Nephron (organoid): ENCODE measurements at regions not wholly inside any gene's neighbourhood (a gene's known extent, or its start where the extent isn't known, plus 50 kb on each side); places are given as distances from the start of the nearest gene placed in this dataset.
A peak's percentile ranks its signal among the peaks of the same experiment; 100 is the strongest.

Experiments
- H3K27ac Mint-ChIP-seq, 3 experiments: 2 replicates each; pipeline ENCODE4 v1.8.0; 2020; ENCODE audit warnings: mixed read lengths in 3 of 3, mild to moderate bottlenecking in 2 of 3, moderate library complexity in 1 of 3
- H3K27me3 Mint-ChIP-seq: 2 replicates; pipeline ENCODE4 v1.8.0; 2021; ENCODE audit warnings: low read depth, mild to moderate bottlenecking, moderate library complexity, mixed read lengths
- H3K36me3 Mint-ChIP-seq: 2 replicates; pipeline ENCODE4 v1.8.0; 2020; ENCODE audit warnings: low read depth, mixed read lengths
- H3K4me1 Mint-ChIP-seq: 2 replicates; pipeline ENCODE4 v1.8.0; 2020; ENCODE audit warnings: mixed read lengths
- H3K4me3 Mint-ChIP-seq, 3 experiments: 2 replicates each; pipeline ENCODE4 v1.8.0; 2020; ENCODE audit warnings: mild to moderate bottlenecking in 3 of 3, mixed read lengths in 3 of 3, moderate library complexity in 2 of 3
- H3K9me3 Mint-ChIP-seq: 2 replicates; pipeline ENCODE4 v1.8.0; 2020; ENCODE audit warnings: mixed read lengths
- CTCF ChIP-seq, 3 experiments: fragments of 200-600 bp; sonication (generic); IDR thresholded peaks; one replicate each; pipeline ENCODE4 v1.5.0; 2021; ENCODE audit warnings: antibody characterized with exemption in 3 of 3; ENCODE audit not compliant: unreplicated experiment in 3 of 3

GRCh38 chr14:87185961-87186560, 806.9 kb downstream of the GALC start:
- Mint-ChIP-seq H3K9me3 (no peaks in the 10 kb centered on the region), H3K27ac (peak overlapping the region; percentile 1 to 71 (median 50)), H3K36me3 (no peaks in the 10 kb centered on the region), H3K4me1 (peaks cover 17% of the 10 kb centered on the region), H3K27me3 (no peaks in the 10 kb centered on the region), H3K4me3 (no peak overlapping the region)
- TF ChIP-seq CTCF (IDR thresholded peaks at IDR 0.05; ENCODE audit: unreplicated experiment in 3 of 3), result no peak

GRCh38 chr14:87184180-87184579, 808.8 kb downstream of the GALC start:
- peaks cover 17% of the 10 kb centered on the region for H3K4me1 Mint-ChIP-seq
- no peak overlapping the region for H3K4me3 Mint-ChIP-seq
- no peaks in the 10 kb centered on the region for H3K36me3 Mint-ChIP-seq
- H3K9me3 Mint-ChIP-seq, result no peaks in the 10 kb centered on the region
- no peaks in the 10 kb centered on the region for H3K27me3 Mint-ChIP-seq
- H3K27ac Mint-ChIP-seq, result peak overlapping the region in 1 of 3 experiments; percentile 17
- TF ChIP-seq CTCF (IDR thresholded peaks at IDR 0.05; ENCODE audit: unreplicated experiment in 3 of 3), result no peak

- no peak for TF ChIP-seq CTCF (IDR thresholded peaks at IDR 0.05; ENCODE audit: unreplicated experiment in 3 of 3)
- Mint-ChIP-seq H3K4me3 (no peak overlapping the region), H3K9me3 (no peaks in the 10 kb centered on the region), H3K36me3 (no peaks in the 10 kb centered on the region), H3K27ac (peak overlapping the region in 2 of 3 experiments; percentile 41 to 44), H3K27me3 (no peaks in the 10 kb centered on the region), H3K4me1 (peaks cover 23% of the 10 kb centered on the region)
Observed at GRCh38 chr14:87181288-87181687, 811.7 kb downstream of the GALC start.

- Mint-ChIP-seq H3K9me3 (no peaks in the 10 kb centered on the region), H3K27ac (no peak overlapping the region)
- no peak for TF ChIP-seq CTCF (IDR thresholded peaks at IDR 0.05; ENCODE audit: unreplicated experiment in 3 of 3)
Observed at GRCh38 chr14:87179936-87180335, 813.0 kb downstream of the GALC start.

GRCh38 chr14:87178277-87178676, 814.7 kb downstream of the GALC start:
- TF ChIP-seq CTCF (IDR thresholded peaks at IDR 0.05; ENCODE audit: unreplicated experiment in 3 of 3), result no peak
- Mint-ChIP-seq H3K27me3 (no peaks in the 10 kb centered on the region), H3K36me3 (no peaks in the 10 kb centered on the region), H3K27ac (peak overlapping the region in 2 of 3 experiments; percentile 37 to 64), H3K4me3 (no peak overlapping the region), H3K4me1 (peaks cover 16% of the 10 kb centered on the region), H3K9me3 (no peaks in the 10 kb centered on the region)

More at GRCh38 chr14:87179936-87180335, 813.0 kb downstream of the GALC start:
- peaks cover 16% of the 10 kb centered on the region for H3K4me1 Mint-ChIP-seq
- no peaks in the 10 kb centered on the region for H3K27me3 Mint-ChIP-seq
- H3K36me3 Mint-ChIP-seq, result no peaks in the 10 kb centered on the region
- no peak overlapping the region for H3K4me3 Mint-ChIP-seq

- TF ChIP-seq CTCF (IDR thresholded peaks at IDR 0.05; ENCODE audit: unreplicated experiment in 3 of 3), result no peak
- no peak overlapping the region for H3K4me3 Mint-ChIP-seq
- H3K36me3 Mint-ChIP-seq, result no peaks in the 10 kb centered on the region
- H3K27me3 Mint-ChIP-seq, result no peaks in the 10 kb centered on the region
- H3K9me3 Mint-ChIP-seq, result no peaks in the 10 kb centered on the region
- peaks cover 16% of the 10 kb centered on the region for H3K4me1 Mint-ChIP-seq
- peak overlapping the region in 1 of 3 experiments; percentile 25 for H3K27ac Mint-ChIP-seq
Observed at GRCh38 chr14:87175175-87175574, 817.8 kb downstream of the GALC start.
